ENCODE measurements at regions not wholly inside any gene's neighbourhood (a gene's known extent, or its start where the extent isn't known, plus 50 kb on each side); places are given as distances from the start of the nearest gene placed in this dataset.

DNA sequence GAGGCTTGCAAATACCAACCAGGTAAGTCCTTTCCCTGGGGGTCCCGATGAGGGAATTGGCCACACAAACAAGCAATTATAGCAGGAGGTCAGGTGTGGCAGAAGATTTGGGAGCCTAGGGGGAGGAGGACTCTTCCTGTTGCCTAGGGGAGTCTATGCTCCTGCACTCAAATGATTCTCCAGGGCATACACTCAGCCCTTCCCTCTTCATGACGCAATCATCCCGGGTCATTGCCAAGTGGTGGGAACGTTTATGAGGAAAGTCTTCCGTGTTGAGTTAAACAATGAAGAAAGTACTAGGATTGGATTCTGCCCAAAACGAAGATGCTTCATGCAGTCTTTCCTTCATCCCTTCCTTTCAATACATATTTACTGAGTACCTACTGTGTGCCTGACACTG, 186.5 kb upstream of the TSHZ2 start:
- TF ChIP-seq, protein P1, sequence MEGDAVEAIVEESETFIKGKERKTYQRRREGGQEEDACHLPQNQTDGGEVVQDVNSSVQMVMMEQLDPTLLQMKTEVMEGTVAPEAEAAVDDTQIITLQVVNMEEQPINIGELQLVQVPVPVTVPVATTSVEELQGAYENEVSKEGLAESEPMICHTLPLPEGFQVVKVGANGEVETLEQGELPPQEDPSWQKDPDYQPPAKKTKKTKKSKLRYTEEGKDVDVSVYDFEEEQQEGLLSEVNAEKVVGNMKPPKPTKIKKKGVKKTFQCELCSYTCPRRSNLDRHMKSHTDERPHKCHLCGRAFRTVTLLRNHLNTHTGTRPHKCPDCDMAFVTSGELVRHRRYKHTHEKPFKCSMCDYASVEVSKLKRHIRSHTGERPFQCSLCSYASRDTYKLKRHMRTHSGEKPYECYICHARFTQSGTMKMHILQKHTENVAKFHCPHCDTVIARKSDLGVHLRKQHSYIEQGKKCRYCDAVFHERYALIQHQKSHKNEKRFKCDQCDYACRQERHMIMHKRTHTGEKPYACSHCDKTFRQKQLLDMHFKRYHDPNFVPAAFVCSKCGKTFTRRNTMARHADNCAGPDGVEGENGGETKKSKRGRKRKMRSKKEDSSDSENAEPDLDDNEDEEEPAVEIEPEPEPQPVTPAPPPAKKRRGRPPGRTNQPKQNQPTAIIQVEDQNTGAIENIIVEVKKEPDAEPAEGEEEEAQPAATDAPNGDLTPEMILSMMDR (IDR thresholded peaks at IDR 0.05) = no peak
- TF ChIP-seq, protein P2, sequence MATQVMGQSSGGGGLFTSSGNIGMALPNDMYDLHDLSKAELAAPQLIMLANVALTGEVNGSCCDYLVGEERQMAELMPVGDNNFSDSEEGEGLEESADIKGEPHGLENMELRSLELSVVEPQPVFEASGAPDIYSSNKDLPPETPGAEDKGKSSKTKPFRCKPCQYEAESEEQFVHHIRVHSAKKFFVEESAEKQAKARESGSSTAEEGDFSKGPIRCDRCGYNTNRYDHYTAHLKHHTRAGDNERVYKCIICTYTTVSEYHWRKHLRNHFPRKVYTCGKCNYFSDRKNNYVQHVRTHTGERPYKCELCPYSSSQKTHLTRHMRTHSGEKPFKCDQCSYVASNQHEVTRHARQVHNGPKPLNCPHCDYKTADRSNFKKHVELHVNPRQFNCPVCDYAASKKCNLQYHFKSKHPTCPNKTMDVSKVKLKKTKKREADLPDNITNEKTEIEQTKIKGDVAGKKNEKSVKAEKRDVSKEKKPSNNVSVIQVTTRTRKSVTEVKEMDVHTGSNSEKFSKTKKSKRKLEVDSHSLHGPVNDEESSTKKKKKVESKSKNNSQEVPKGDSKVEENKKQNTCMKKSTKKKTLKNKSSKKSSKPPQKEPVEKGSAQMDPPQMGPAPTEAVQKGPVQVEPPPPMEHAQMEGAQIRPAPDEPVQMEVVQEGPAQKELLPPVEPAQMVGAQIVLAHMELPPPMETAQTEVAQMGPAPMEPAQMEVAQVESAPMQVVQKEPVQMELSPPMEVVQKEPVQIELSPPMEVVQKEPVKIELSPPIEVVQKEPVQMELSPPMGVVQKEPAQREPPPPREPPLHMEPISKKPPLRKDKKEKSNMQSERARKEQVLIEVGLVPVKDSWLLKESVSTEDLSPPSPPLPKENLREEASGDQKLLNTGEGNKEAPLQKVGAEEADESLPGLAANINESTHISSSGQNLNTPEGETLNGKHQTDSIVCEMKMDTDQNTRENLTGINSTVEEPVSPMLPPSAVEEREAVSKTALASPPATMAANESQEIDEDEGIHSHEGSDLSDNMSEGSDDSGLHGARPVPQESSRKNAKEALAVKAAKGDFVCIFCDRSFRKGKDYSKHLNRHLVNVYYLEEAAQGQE (IDR thresholded peaks at IDR 0.05; ENCODE audit: insufficient read depth in 1 of 2, low read depth in 2 of 2, low read length in 1 of 2) = no peak
